Trophoblast cell (in vitro differentiated cells and primary cell): ENCODE measurements at regions not wholly inside any gene's neighbourhood (a gene's known extent, or its start where the extent isn't known, plus 50 kb on each side); places are given as distances from the start of the nearest gene placed in this dataset.
A peak's percentile ranks its signal among the peaks of the same experiment; 100 is the strongest.
"Not testable (repeated sequence)": the region's sequence is repeated elsewhere in the genome, so short reads cannot be mapped to it uniquely, and the experiment has no call there.

Experiments
- DNase-seq, 2 donors: peaks; one replicate each; pipeline ENCODE4 v3.0.0-alpha.2; 2016
- H2AFZ ChIP-seq: 2 replicates; pipeline ENCODE4 v1.6.1; 2013; ENCODE audit warnings: low read length, moderate library complexity, mild to moderate bottlenecking; ENCODE audit not compliant: insufficient read depth, poor library complexity
- H2AK5ac ChIP-seq: 2 replicates; pipeline ENCODE4 v1.6.1; 2013; ENCODE audit warnings: mild to moderate bottlenecking, low read length
- H2BK120ac ChIP-seq: 2 replicates; pipeline ENCODE4 v1.6.1; 2013; ENCODE audit warnings: low read length, mild to moderate bottlenecking, moderate library complexity; ENCODE audit not compliant: insufficient read depth, poor library complexity
- H2BK12ac ChIP-seq: 2 replicates; pipeline ENCODE4 v1.6.1; 2013; ENCODE audit warnings: mild to moderate bottlenecking, low read length, moderate library complexity
- H2BK5ac ChIP-seq: 2 replicates; pipeline ENCODE4 v1.6.1; 2013; ENCODE audit warnings: low read length, low read depth, moderate library complexity, mild to moderate bottlenecking; ENCODE audit not compliant: poor library complexity
- H3K14ac ChIP-seq: 2 replicates; pipeline ENCODE4 v1.6.1; 2013; ENCODE audit warnings: mild to moderate bottlenecking, low read length
- H3K18ac ChIP-seq: 2 replicates; pipeline ENCODE4 v1.6.1; 2013; ENCODE audit warnings: mild to moderate bottlenecking, low read length
- H3K23ac ChIP-seq: 2 replicates; pipeline ENCODE4 v1.6.1; 2013; ENCODE audit warnings: low read length
- H3K27ac ChIP-seq: 2 replicates; pipeline ENCODE4 v1.5.1; 2013; ENCODE audit warnings: low read depth, mild to moderate bottlenecking, inconsistent platforms, low read length, moderate library complexity
- H3K27me3 ChIP-seq: 2 replicates; pipeline ENCODE4 v1.6.1; 2013; ENCODE audit warnings: inconsistent platforms, mild to moderate bottlenecking, low read length, moderate library complexity; ENCODE audit not compliant: insufficient read depth
- H3K36me3 ChIP-seq, 2 experiments: 1 replicate in 1 of 2; 2 replicates in 1 of 2; pipeline ENCODE4 v1.6.1; 2013; ENCODE audit warnings: low read length in 2 of 2, mild to moderate bottlenecking in 2 of 2, moderate library complexity in 1 of 2; ENCODE audit not compliant: insufficient read depth in 2 of 2, control insufficient read depth in 1 of 2
- H3K4ac ChIP-seq: 2 replicates; pipeline ENCODE4 v1.6.1; 2013; ENCODE audit warnings: low read depth, mild to moderate bottlenecking, low read length, moderate library complexity
- H3K4me1 ChIP-seq, 2 experiments: 1 replicate in 1 of 2; 2 replicates in 1 of 2; pipeline ENCODE4 v1.6.1; 2013; ENCODE audit warnings: low read length in 2 of 2, mild to moderate bottlenecking in 2 of 2, moderate library complexity in 1 of 2; ENCODE audit not compliant: insufficient read depth in 2 of 2, control insufficient read depth in 1 of 2
- H3K4me2 ChIP-seq: 2 replicates; pipeline ENCODE4 v1.6.1; 2013; ENCODE audit warnings: inconsistent platforms, mild to moderate bottlenecking, low read length, moderate library complexity
- H3K4me3 ChIP-seq: 2 replicates; pipeline ENCODE4 v1.5.1; 2013; ENCODE audit warnings: mild to moderate bottlenecking, low read depth, low read length, inconsistent platforms
- H3K79me1 ChIP-seq: one replicate; pipeline ENCODE4 v1.6.1; 2013; ENCODE audit warnings: low read length
- H3K79me2 ChIP-seq: 2 replicates; pipeline ENCODE4 v1.6.1; 2013; ENCODE audit warnings: low read length, mild to moderate bottlenecking; ENCODE audit not compliant: control insufficient read depth, insufficient read depth, poor library complexity
- H3K9ac ChIP-seq: 2 replicates; pipeline ENCODE4 v1.6.1; 2013; ENCODE audit warnings: mild to moderate bottlenecking, low read length
- H3K9me3 ChIP-seq: 2 replicates; pipeline ENCODE4 v1.6.1; 2013; ENCODE audit warnings: low read depth, mild to moderate bottlenecking, control low read depth, inconsistent platforms, low read length; ENCODE audit not compliant: insufficient read depth
- H4K12ac ChIP-seq: 2 replicates; pipeline ENCODE4 v1.6.1; 2013; ENCODE audit warnings: low read depth, mild to moderate bottlenecking, low read length, moderate library complexity
- H4K8ac ChIP-seq: 2 replicates; pipeline ENCODE4 v1.6.1; 2013; ENCODE audit warnings: low read depth, mild to moderate bottlenecking, low read length, moderate library complexity
- H4K91ac ChIP-seq: one replicate; pipeline ENCODE4 v1.6.1; 2013; ENCODE audit warnings: low read depth, mild to moderate bottlenecking, low read length, moderate library complexity
- WGBS: extraction: QIAGEN DNeasy Blood & Tissue Kit; methylation state at CpG from one replicate; pipeline ENCODE4 v1.1.7; 2013; ENCODE audit warnings: missing lambda C conversion rate; ENCODE audit not compliant: insufficient read length, insufficient coverage; ENCODE audit errors: extremely low coverage; 5-methylcytosine and 5-hydroxymethylcytosine counted together

- Histone ChIP-seq H3K14ac (no peak overlapping the region), H3K4me1 (peaks cover 0 to 2% of the 10 kb centered on the region in 2 experiments), H3K36me3 (no peaks in the 10 kb centered on the region), H3K23ac (no peak overlapping the region), H3K9me3 (peaks cover 5% of the 10 kb centered on the region), H3K79me1 (no peaks in the 10 kb centered on the region), H2AFZ (no peak overlapping the region), H3K4ac (no peak overlapping the region), H3K79me2 (no peaks in the 10 kb centered on the region), H3K27me3 (no peaks in the 10 kb centered on the region), H2AK5ac (no peak overlapping the region), H3K4me2 (no peak overlapping the region), H2BK5ac (no peak overlapping the region), H3K27ac (no peak overlapping the region), H3K9ac (no peak overlapping the region), H4K12ac (no peak overlapping the region), H4K8ac (no peak overlapping the region), H4K91ac (no peak overlapping the region), H3K4me3 (no peak overlapping the region), H2BK120ac (no peak overlapping the region), H2BK12ac (no peak overlapping the region), H3K18ac (no peak overlapping the region)
- DNase-seq: no peak
- WGBS: no CpG with 5 or more reads among the region's 5 CpGs
These were observed 107.9 kb upstream of the ATL2 start for GRCh38 chr2:38484957-38485356.

DNA sequence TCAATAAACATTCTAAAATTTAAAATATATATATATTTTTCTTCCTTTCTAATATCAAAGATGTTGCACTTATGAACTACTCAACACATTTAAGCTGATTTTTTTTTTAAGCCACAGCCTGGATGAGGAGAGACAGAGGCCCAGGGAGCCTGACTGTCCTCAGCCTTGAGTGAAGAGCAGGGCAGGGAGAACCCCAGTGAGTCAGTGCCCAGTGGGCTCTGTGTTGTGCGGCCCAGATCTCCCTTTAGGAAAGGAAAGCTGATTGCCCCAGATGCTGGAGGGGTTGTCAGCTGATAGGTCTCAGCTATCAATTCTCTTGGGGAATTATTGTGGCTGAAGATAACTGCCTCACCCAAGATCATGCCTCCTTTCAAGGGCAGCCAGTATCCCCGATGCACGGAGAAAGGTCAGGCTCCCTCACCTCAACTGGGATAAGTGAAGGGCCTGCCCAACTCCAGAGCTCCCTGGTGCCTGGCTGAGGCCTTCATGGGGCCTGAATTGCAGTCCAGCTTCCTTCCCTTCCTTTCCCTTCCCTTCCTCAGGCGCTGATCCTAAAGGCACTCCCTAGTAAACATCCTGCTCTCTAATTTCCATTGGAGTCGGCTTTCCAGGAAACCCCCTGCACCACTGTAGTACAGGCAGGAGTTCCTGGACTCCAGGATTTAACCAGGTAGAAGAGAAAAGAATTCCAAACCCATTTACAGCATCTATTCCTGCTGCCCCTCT is 106.9 kb upstream of the ATL2 start:
- Histone ChIP-seq H3K14ac (no peak overlapping the region), H4K91ac (no peak overlapping the region), H2AFZ (no peak overlapping the region), H4K12ac (no peak overlapping the region), H3K36me3 (no peaks in the 10 kb centered on the region), H3K4ac (no peak overlapping the region), H3K4me3 (no peak overlapping the region), H3K79me2 (no peaks in the 10 kb centered on the region), H3K9me3 (peaks cover 5% of the 10 kb centered on the region), H3K27ac (no peak overlapping the region), H2BK120ac (no peak overlapping the region), H3K79me1 (no peaks in the 10 kb centered on the region), H2BK12ac (no peak overlapping the region), H4K8ac (no peak overlapping the region), H2BK5ac (no peak overlapping the region), H2AK5ac (no peak overlapping the region), H3K9ac (no peak overlapping the region), H3K23ac (no peak overlapping the region), H3K4me1 (peaks cover 0 to 3% of the 10 kb centered on the region in 2 experiments), H3K18ac (no peak overlapping the region), H3K27me3 (no peaks in the 10 kb centered on the region), H3K4me2 (no peak overlapping the region)
- DNase-seq: no peak
- no CpG with 5 or more reads among the region's 5 CpGs for WGBS

DNA sequence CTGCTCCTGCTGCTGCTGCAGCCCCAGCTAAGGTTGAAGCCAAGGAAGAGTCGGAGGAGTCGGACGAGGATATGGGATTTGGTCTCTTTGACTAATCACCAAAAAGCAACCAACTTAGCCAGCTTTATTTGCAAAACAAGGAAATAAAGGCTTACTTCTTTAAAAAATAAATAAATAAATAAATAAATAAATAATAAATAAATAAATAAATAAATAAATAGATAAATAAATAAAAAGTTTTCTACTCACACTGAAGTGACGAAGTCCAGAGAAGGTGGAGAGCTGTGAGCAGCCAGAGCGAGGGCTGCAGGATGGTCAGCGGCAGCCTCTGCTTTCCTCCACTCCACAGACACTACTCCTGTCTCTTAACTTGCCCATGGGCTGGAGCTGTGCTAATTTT is 105.6 kb upstream of the ATL2 start:
- not testable (repeated sequence) for H3K36me3 ChIP-seq, H4K12ac ChIP-seq, DNase-seq, H2BK12ac ChIP-seq, H3K18ac ChIP-seq, H3K4me2 ChIP-seq, H2AK5ac ChIP-seq, H4K91ac ChIP-seq, H3K79me2 ChIP-seq, H3K79me1 ChIP-seq, H3K9me3 ChIP-seq, H2BK120ac ChIP-seq, H2AFZ ChIP-seq, H3K4ac ChIP-seq, H3K9ac ChIP-seq, H3K23ac ChIP-seq, H3K4me3 ChIP-seq, H3K27ac ChIP-seq, H4K8ac ChIP-seq, H3K4me1 ChIP-seq, H3K27me3 ChIP-seq, H2BK5ac ChIP-seq, H3K14ac ChIP-seq
- no CpG with 5 or more reads among the region's 6 CpGs for WGBS

DNA sequence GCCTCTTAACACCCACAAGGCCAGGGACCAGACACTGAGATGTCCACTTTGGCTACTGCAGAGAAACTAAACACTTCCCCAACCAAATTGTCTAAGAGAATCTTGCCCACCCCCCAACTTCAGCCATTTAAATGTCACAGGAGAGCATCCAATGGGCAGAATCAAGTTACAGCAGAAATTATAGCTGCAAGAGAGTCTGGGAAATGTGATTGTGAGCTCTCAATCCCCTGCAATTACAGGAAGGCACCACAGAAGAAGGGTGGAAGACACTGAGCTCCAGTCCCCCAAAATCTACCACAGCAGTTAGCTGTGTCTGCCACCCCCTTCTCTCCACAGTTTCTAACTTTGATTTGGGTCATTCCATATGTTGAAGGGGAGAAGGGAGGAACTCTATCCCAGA is 103.5 kb upstream of the ATL2 start:
- Histone ChIP-seq H3K23ac (no peak overlapping the region), H2BK5ac (no peak overlapping the region), H2BK120ac (no peak overlapping the region), H3K18ac (no peak overlapping the region), H2AFZ (no peak overlapping the region), H2BK12ac (no peak overlapping the region), H3K4me1 (peaks cover 2 to 3% of the 10 kb centered on the region in 2 experiments), H3K14ac (no peak overlapping the region), H2AK5ac (no peak overlapping the region), H3K27me3 (no peaks in the 10 kb centered on the region), H3K4me3 (no peak overlapping the region), H3K4me2 (no peak overlapping the region), H3K9me3 (peaks cover 5% of the 10 kb centered on the region), H3K36me3 (no peaks in the 10 kb centered on the region), H3K79me1 (no peaks in the 10 kb centered on the region), H4K8ac (no peak overlapping the region), H3K9ac (peak overlapping the region; percentile 33), H4K12ac (no peak overlapping the region), H3K27ac (no peak overlapping the region), H3K4ac (no peak overlapping the region), H4K91ac (no peak overlapping the region), H3K79me2 (no peaks in the 10 kb centered on the region)
- DNase-seq: no peak
